GM12878 (cell line): ENCODE measurements at regions not wholly inside any gene's neighbourhood (a gene's known extent, or its start where the extent isn't known, plus 50 kb on each side); places are given as distances from the start of the nearest gene placed in this dataset.

Experiments
- NKRF ChIP-seq: fragments of 450-650 bp; conservative IDR thresholded peaks from 2 replicates; pipeline ENCODE4 v1.6.1; 2017; ENCODE audit warnings: mild to moderate bottlenecking, moderate library complexity
- PAX5 ChIP-seq: IDR thresholded peaks from 2 replicates; pipeline ENCODE4 v1.6.1; 2011; ENCODE audit warnings: low read depth, low read length, borderline replicate concordance
- ZBTB33 ChIP-seq: fragments of 450-650 bp; IDR thresholded peaks from 2 replicates; pipeline ENCODE4 v1.6.1; 2017; ENCODE audit warnings: mild to moderate bottlenecking
- ZBTB40 ChIP-seq: fragments of 450-650 bp; IDR thresholded peaks from 2 replicates; pipeline ENCODE4 v1.6.1; 2016; ENCODE audit warnings: mild to moderate bottlenecking, moderate library complexity, borderline replicate concordance

GRCh38 chr1:234968451-234968850 lies 160.2 kb downstream of the TOMM20 start (continued):
- TF ChIP-seq ZBTB40 (no peak), PAX5 (no peak), ZBTB33 (no peak), NKRF (no peak)
